Calu3 (cell line): ENCODE measurements at regions not wholly inside any gene's neighbourhood (a gene's known extent, or its start where the extent isn't known, plus 50 kb on each side); places are given as distances from the start of the nearest gene placed in this dataset.

ENCODE experiments used
- BruUV-seq: library from RNA; stranded (reverse); fragments of 400-500 nt; replicated peaks from 2 replicates; lab custom pipeline; 2021; lab: Mats Ljungman, UMichigan
- CTCF ChIA-PET: fragments of 300-600 bp; sonication (Branson Sonifier 250); formaldehyde crosslinking; loops from one replicate; lab custom pipeline; 2022; ENCODE audit warnings: antibody characterized with exemption; lab: Charles Lee
- DNase-seq: peaks from one replicate; pipeline ENCODE4 v3.0.0; 2022
- H3K27ac Mint-ChIP-seq: one replicate; pipeline ENCODE4 v1.8.0; 2022; ENCODE audit warnings: mixed read lengths; ENCODE audit not compliant: unreplicated experiment
- H3K27me3 Mint-ChIP-seq: one replicate; pipeline ENCODE4 v1.8.0; 2022; ENCODE audit warnings: mixed read lengths; ENCODE audit not compliant: unreplicated experiment
- H3K36me3 Mint-ChIP-seq: one replicate; pipeline ENCODE4 v1.8.0; 2022; ENCODE audit warnings: mild to moderate bottlenecking, moderate library complexity, mixed read lengths; ENCODE audit not compliant: insufficient read depth, unreplicated experiment
- H3K4me1 Mint-ChIP-seq: one replicate; pipeline ENCODE4 v1.8.0; 2022; ENCODE audit warnings: mild to moderate bottlenecking, low read depth, mixed read lengths; ENCODE audit not compliant: unreplicated experiment
- H3K4me3 Mint-ChIP-seq: one replicate; pipeline ENCODE4 v1.8.0; 2022; ENCODE audit warnings: mild to moderate bottlenecking, low read depth, moderate library complexity, mixed read lengths; ENCODE audit not compliant: unreplicated experiment
- H3K9me3 Mint-ChIP-seq: one replicate; pipeline ENCODE4 v1.8.0; 2022; ENCODE audit warnings: low read depth, mixed read lengths; ENCODE audit not compliant: unreplicated experiment
- intact Hi-C: fragments of 100-400 bp; cut with micrococcal nuclease; formaldehyde crosslinking; loops from one replicate; pipeline ENCODE4 v1.10.0; 2022; ENCODE audit not compliant: unreplicated experiment
- TF ChIP-seq, protein P1 (sequence below): fragments of 200-600 bp; IDR thresholded peaks from one replicate; pipeline ENCODE4 v1.8.0; 2022; ENCODE audit warnings: antibody characterized with exemption; ENCODE audit not compliant: unreplicated experiment

DNA sequence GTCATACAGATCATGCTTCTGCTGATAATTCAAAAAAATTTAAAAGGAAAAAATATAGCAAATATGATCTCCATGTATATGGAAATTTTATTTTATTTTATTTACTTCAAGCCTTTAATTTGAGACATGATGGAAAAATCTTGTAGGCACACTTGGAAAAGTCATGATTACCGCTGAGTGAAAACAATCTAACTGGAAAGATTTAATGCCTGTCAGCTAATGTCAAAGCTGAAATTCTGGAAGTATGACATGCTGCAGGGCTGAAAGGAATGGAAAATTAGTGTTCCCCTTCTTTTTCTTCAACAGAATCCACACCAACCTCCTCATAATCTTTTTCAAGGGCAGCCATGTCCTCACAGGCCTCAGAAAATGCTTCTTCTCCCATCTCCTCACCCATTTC lies 58.2 kb downstream of the RPRM start:
- intact Hi-C loops = no loop called here
- no TSS peak for BruUV-seq
- TF ChIP-seq, protein P1, sequence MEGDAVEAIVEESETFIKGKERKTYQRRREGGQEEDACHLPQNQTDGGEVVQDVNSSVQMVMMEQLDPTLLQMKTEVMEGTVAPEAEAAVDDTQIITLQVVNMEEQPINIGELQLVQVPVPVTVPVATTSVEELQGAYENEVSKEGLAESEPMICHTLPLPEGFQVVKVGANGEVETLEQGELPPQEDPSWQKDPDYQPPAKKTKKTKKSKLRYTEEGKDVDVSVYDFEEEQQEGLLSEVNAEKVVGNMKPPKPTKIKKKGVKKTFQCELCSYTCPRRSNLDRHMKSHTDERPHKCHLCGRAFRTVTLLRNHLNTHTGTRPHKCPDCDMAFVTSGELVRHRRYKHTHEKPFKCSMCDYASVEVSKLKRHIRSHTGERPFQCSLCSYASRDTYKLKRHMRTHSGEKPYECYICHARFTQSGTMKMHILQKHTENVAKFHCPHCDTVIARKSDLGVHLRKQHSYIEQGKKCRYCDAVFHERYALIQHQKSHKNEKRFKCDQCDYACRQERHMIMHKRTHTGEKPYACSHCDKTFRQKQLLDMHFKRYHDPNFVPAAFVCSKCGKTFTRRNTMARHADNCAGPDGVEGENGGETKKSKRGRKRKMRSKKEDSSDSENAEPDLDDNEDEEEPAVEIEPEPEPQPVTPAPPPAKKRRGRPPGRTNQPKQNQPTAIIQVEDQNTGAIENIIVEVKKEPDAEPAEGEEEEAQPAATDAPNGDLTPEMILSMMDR = no peak
- CTCF ChIA-PET = no interaction called here
- DNase-seq = no peak
- H3K9me3 Mint-ChIP-seq = peaks cover 4% of the 10 kb centered on the region
- H3K27ac Mint-ChIP-seq = no peak overlapping the region
- peaks cover 9% of the 10 kb centered on the region for H3K4me1 Mint-ChIP-seq
- no peak overlapping the region for H3K4me3 Mint-ChIP-seq
- no peaks in the 10 kb centered on the region for H3K27me3 Mint-ChIP-seq
- H3K36me3 Mint-ChIP-seq = no peaks in the 10 kb centered on the region

DNA sequence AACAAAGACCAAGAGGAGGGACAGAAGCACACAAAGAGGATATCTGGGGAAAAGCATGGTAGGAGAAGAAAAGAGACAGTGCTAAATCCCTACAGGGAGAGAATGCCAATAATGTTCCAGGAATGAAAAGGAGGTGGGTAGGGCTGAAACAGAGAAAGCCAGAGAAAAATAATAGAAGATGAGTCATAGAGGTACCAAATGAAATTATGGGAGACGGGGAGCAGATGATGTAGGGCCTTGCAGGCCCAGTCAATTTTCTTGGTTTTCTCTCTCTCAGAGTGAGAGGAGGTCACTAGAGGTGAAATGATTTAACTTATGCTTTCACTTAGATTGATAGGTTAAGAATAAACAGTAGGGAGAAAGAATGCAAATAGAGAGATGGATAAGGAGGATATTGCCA lies 61.5 kb downstream of the RPRM start:
- H3K27me3 Mint-ChIP-seq = no peaks in the 10 kb centered on the region
- BruUV-seq = no TSS peak
- TF ChIP-seq, protein P1 = no peak
- peaks cover 4% of the 10 kb centered on the region for H3K9me3 Mint-ChIP-seq
- intact Hi-C loops = no loop called here
- no peak for DNase-seq
- CTCF ChIA-PET = no interaction called here
- H3K4me3 Mint-ChIP-seq = no peak overlapping the region
- H3K4me1 Mint-ChIP-seq = peaks cover 4% of the 10 kb centered on the region
- no peak overlapping the region for H3K27ac Mint-ChIP-seq
- no peaks in the 10 kb centered on the region for H3K36me3 Mint-ChIP-seq

DNA sequence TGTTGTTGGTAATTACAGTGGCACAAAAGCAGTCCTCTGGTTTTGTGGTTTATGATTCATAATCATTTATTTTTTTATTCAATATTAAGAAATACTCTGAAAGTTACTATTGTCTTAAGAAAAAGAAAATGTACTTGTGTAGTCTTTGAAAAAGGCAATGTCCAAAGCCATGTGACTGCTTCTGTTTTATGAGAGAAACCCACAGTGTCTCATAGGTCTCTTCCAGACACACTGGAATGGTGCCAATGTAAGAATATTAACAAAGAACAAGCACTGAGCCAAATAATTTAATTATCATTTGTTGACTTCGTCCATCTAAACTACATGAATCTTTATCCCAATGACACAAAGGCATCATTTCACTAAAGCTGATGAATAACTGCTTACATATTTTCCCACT lies 62.5 kb downstream of the RPRM start:
- intact Hi-C loops = no loop called here
- no peaks in the 10 kb centered on the region for H3K36me3 Mint-ChIP-seq
- no peak overlapping the region for H3K27ac Mint-ChIP-seq
- no peak for DNase-seq
- TF ChIP-seq, protein P1 = no peak
- BruUV-seq = no TSS peak
- peaks cover 4% of the 10 kb centered on the region for H3K9me3 Mint-ChIP-seq
- H3K27me3 Mint-ChIP-seq = no peaks in the 10 kb centered on the region
- H3K4me1 Mint-ChIP-seq = no peaks in the 10 kb centered on the region
- H3K4me3 Mint-ChIP-seq = no peak overlapping the region
- CTCF ChIA-PET = no interaction called here

DNA sequence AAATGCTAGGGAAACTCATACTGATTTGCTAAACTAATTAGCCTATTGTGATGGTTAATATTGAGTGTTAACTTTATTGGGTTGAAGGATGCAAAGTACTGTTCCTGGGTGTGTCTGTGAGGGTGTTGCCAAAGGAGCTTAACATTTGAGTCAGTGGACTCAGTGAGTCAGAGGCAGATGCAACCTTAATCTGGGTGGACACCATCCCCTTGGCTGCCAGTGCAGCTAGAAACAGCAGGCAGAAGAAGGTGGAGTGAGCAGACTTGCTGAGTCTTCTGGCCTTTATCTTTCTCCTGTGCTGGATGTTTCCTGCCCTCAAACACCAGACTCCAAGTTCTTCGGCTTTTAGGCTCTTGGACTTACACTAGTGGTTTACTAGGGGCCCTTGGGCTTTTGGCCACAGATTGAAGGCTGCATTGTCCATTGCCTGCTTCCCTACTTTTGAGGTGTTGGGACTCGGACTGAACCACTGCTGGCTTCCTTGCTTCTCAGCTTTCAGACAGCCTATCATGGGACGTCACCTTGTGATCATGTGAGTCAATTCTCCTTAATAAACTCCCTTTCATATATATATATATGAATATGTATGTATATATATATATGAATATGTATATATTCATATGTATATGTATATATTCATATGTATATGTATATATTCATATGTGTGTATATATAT lies 69.7 kb downstream of the RPRM start:
- Mint-ChIP-seq H3K4me1 (no peaks in the 10 kb centered on the region), H3K27me3 (no peaks in the 10 kb centered on the region), H3K27ac (no peak overlapping the region), H3K9me3 (no peaks in the 10 kb centered on the region), H3K36me3 (no peaks in the 10 kb centered on the region), H3K4me3 (no peak overlapping the region)
- intact Hi-C loops = no loop called here
- TF ChIP-seq, protein P1 = no peak
- BruUV-seq = no TSS peak
- CTCF ChIA-PET = no interaction called here
- DNase-seq = no peak
